Aorta (tissue), 5 donors: ENCODE measurements at regions not wholly inside any gene's neighbourhood (a gene's known extent, or its start where the extent isn't known, plus 50 kb on each side); places are given as distances from the start of the nearest gene placed in this dataset.

Experiments
- ATAC-seq: fragments of 200-7000 bp; cut with Tn5 transposase; one replicate; pipeline ENCODE4 v1.9.1; 2022; ENCODE audit warnings: moderate library complexity; ENCODE audit not compliant: low FRiP score
- DNase-seq, 2 donors: peaks; one replicate each; pipeline ENCODE4 v3.0.0-alpha.2; 2020
- H3K27ac ChIP-seq, 2 donors: one replicate each; pipeline ENCODE4 v1.5.1; 2013; ENCODE audit warnings: low read length in 2 of 2, mild to moderate bottlenecking in 2 of 2, moderate library complexity in 2 of 2, control low read depth in 1 of 2, inconsistent platforms in 1 of 2, low read depth in 1 of 2
- H3K27me3 ChIP-seq, 2 donors: one replicate each; pipeline ENCODE4 v1.6.1; 2013; ENCODE audit warnings: control low read depth in 1 of 2, low read length in 1 of 2, mild to moderate bottlenecking in 1 of 2, moderate library complexity in 1 of 2; ENCODE audit not compliant: insufficient read depth in 2 of 2, control insufficient read depth in 1 of 2
- H3K36me3 ChIP-seq, 2 donors: one replicate each; pipeline ENCODE4 v1.6.1; 2013; ENCODE audit warnings: control low read depth in 1 of 2, low read length in 1 of 2, mild to moderate bottlenecking in 1 of 2; ENCODE audit not compliant: insufficient read depth in 2 of 2, control insufficient read depth in 1 of 2
- H3K4me1 ChIP-seq, 2 donors: one replicate each; pipeline ENCODE4 v1.6.1; 2013; ENCODE audit warnings: low read length in 2 of 2, control low read depth in 1 of 2, mild to moderate bottlenecking in 1 of 2, moderate library complexity in 1 of 2; ENCODE audit not compliant: insufficient read depth in 2 of 2, control insufficient read depth in 1 of 2
- H3K4me3 ChIP-seq, 2 donors: one replicate each; pipeline ENCODE4 v1.5.1; 2013; ENCODE audit warnings: low read length in 2 of 2, control low read depth in 1 of 2, mild to moderate bottlenecking in 1 of 2
- H3K9me3 ChIP-seq: one replicate; pipeline ENCODE4 v1.6.1; 2013; ENCODE audit warnings: mild to moderate bottlenecking, low read length; ENCODE audit not compliant: control insufficient read depth
- WGBS, 2 donors: extraction: QIAGEN DNeasy Blood & Tissue Kit; methylation state at CpG; one replicate each; pipeline ENCODE4 v1.1.7; 2013; 5-methylcytosine and 5-hydroxymethylcytosine counted together
- intact Hi-C, 2 donors: fragments of 100-400 bp; cut with DNase I; formaldehyde crosslinking; loops; one replicate each; pipeline versions ENCODE4 v1.14.2 to v1.15.0; 2022
- donor health status: healthy with polysubstance abuse.
- donor health status: Bipolar disorder and iron deficiency.
- donor health status: DM: no; HTN: no; CAD: no.
- donor health status: DM: no; HTN: no; CAD: no.
- donor health status: DM: yes; HTN: yes; CAD: no.

GRCh38 chr22:49534386-49534785 is 293.3 kb downstream of the BRD1 start:
- no peak overlapping the region for H3K27ac ChIP-seq
- H3K9me3 ChIP-seq, result no peaks in the 10 kb centered on the region
- ATAC-seq, result no peak
- no peaks in the 10 kb centered on the region for H3K36me3 ChIP-seq
- H3K4me1 ChIP-seq, result no peaks in the 10 kb centered on the region
- intact Hi-C loops, result no loop called here
- DNase-seq, result peak in 1 of 2 donors; percentile 68
- no peaks in the 10 kb centered on the region for H3K27me3 ChIP-seq
- WGBS, 2 donors, result 60 to 62% methylated on average over 16 of the region's 16 CpGs
- H3K4me3 ChIP-seq, result no peak overlapping the region

- no peak overlapping the region for H3K27ac ChIP-seq
- no peak overlapping the region for H3K4me3 ChIP-seq
- no peaks in the 10 kb centered on the region for H3K9me3 ChIP-seq
- whole genome bisulfite sequencing, 2 donors, result 84 to 85% methylated on average over 19 of the region's 19 CpGs
- no peaks in the 10 kb centered on the region for H3K4me1 ChIP-seq
- DNase-seq (peak in 1 of 2 donors; percentile 35), ATAC-seq (peak; percentile 9)
- intact Hi-C loops, result no loop called here
- no peaks in the 10 kb centered on the region for H3K27me3 ChIP-seq
- H3K36me3 ChIP-seq, result no peaks in the 10 kb centered on the region
Observed at GRCh38 chr22:49533886-49534285, 293.8 kb downstream of the BRD1 start.

- ATAC-seq (no peak), DNase-seq (peak in 1 of 2 donors; percentile 35)
- H3K27me3 ChIP-seq, result no peaks in the 10 kb centered on the region
- H3K9me3 ChIP-seq, result no peaks in the 10 kb centered on the region
- H3K4me1 ChIP-seq, result no peaks in the 10 kb centered on the region
- H3K27ac ChIP-seq, result no peak overlapping the region
- H3K4me3 ChIP-seq, result no peak overlapping the region
- H3K36me3 ChIP-seq, result no peaks in the 10 kb centered on the region
- 74 to 75% methylated on average over 22 of the region's 22 CpGs for WGBS, 2 donors
- intact Hi-C loops, result no loop called here
Observed at GRCh38 chr22:49532869-49533802, 294.5 kb downstream of the BRD1 start.

GRCh38 chr22:49531368-49531791 is 296.3 kb downstream of the BRD1 start:
- H3K27me3 ChIP-seq, result no peaks in the 10 kb centered on the region
- H3K27ac ChIP-seq, result no peak overlapping the region
- H3K9me3 ChIP-seq, result no peaks in the 10 kb centered on the region
- peak in 1 of 2 donors; percentile 17 for DNase-seq
- intact Hi-C loops, result no loop called here
- no peak overlapping the region for H3K4me3 ChIP-seq
- WGBS, 2 donors, result 48 to 52% methylated on average over 11 of the region's 11 CpGs
- no peaks in the 10 kb centered on the region for H3K4me1 ChIP-seq
- ATAC-seq, result no peak
- no peaks in the 10 kb centered on the region for H3K36me3 ChIP-seq

GRCh38 chr22:49530671-49531367 is 296.9 kb downstream of the BRD1 start:
- Histone ChIP-seq H3K36me3 (no peaks in the 10 kb centered on the region), H3K9me3 (no peaks in the 10 kb centered on the region), H3K4me1 (no peaks in the 10 kb centered on the region), H3K27me3 (no peaks in the 10 kb centered on the region), H3K27ac (no peak overlapping the region), H3K4me3 (no peak overlapping the region)
- DNase-seq (peak in 1 of 2 donors; percentile 67), ATAC-seq (no peak)
- intact Hi-C loops, result no loop called here
- 74 to 76% methylated on average over 19 of the region's 19 CpGs for WGBS, 2 donors

- no peaks in the 10 kb centered on the region for H3K27me3 ChIP-seq
Observed at GRCh38 chr22:49528420-49528720, 299.3 kb downstream of the BRD1 start.

GRCh38 chr22:49527611-49528419 is 299.9 kb downstream of the BRD1 start:
- 68 to 78% methylated on average over 17 of the region's 17 CpGs for WGBS, 2 donors
- Histone ChIP-seq H3K4me1 (no peaks in the 10 kb centered on the region), H3K9me3 (no peaks in the 10 kb centered on the region), H3K36me3 (no peaks in the 10 kb centered on the region), H3K27me3 (no peaks in the 10 kb centered on the region), H3K4me3 (no peak overlapping the region), H3K27ac (no peak overlapping the region)
- ATAC-seq (no peak), DNase-seq (no peak)
- intact Hi-C loops, result no loop called here

More at GRCh38 chr22:49528420-49528720, 299.3 kb downstream of the BRD1 start:
- Histone ChIP-seq H3K36me3 (no peaks in the 10 kb centered on the region), H3K4me1 (no peaks in the 10 kb centered on the region), H3K27ac (no peak overlapping the region), H3K4me3 (no peak overlapping the region), H3K9me3 (no peaks in the 10 kb centered on the region)
- WGBS, 2 donors, result 63 to 67% methylated on average over 6 of the region's 6 CpGs
- DNase-seq, result peak in 1 of 2 donors; percentile 45
- no peak for ATAC-seq
- intact Hi-C loops, result no loop called here

GRCh38 chr22:49525801-49526535 is 301.7 kb downstream of the BRD1 start:
- no peak for ATAC-seq
- Histone ChIP-seq H3K9me3 (no peaks in the 10 kb centered on the region), H3K36me3 (no peaks in the 10 kb centered on the region), H3K27me3 (no peaks in the 10 kb centered on the region), H3K4me3 (no peak overlapping the region), H3K4me1 (no peaks in the 10 kb centered on the region), H3K27ac (no peak overlapping the region)
- intact Hi-C loops, result no loop called here
- DNase-seq, result no peak
- 57 to 62% methylated on average over 14 of the region's 14 CpGs for WGBS, 2 donors
